BLaER1 (cell line): ENCODE measurements at regions not wholly inside any gene's neighbourhood (a gene's known extent, or its start where the extent isn't known, plus 50 kb on each side); places are given as distances from the start of the nearest gene placed in this dataset.

Source experiments
- H3K27ac ChIP-seq: shearing (Covaris generic); formaldehyde crosslinking; 2 replicates; pipeline ENCODE4 v1.8.1; 2022
- H3K27me3 ChIP-seq: shearing (Covaris generic); formaldehyde crosslinking; 2 replicates; pipeline ENCODE4 v1.8.1; 2022
- H3K36me3 ChIP-seq: shearing (Covaris generic); formaldehyde crosslinking; 2 replicates; pipeline ENCODE4 v1.8.1; 2022
- H3K4me1 ChIP-seq: shearing (Covaris generic); formaldehyde crosslinking; 2 replicates; pipeline ENCODE4 v1.8.1; 2022
- H3K4me2 ChIP-seq: shearing (Covaris generic); formaldehyde crosslinking; 2 replicates; pipeline ENCODE4 v1.8.1; 2022
- H3K4me3 ChIP-seq: shearing (Covaris generic); formaldehyde crosslinking; 2 replicates; pipeline ENCODE4 v1.8.1; 2022
- H3K9ac ChIP-seq: shearing (Covaris generic); formaldehyde crosslinking; 2 replicates; pipeline ENCODE4 v1.8.1; 2022
- H3K9me3 ChIP-seq: shearing (Covaris generic); formaldehyde crosslinking; 2 replicates; pipeline ENCODE4 v1.8.1; 2022
- H4K20me1 ChIP-seq: shearing (Covaris generic); formaldehyde crosslinking; 2 replicates; pipeline ENCODE4 v1.8.1; 2022
- Cebpa-rat ChIP-seq: shearing (Covaris generic); IDR thresholded peaks from 2 replicates; pipeline ENCODE4 v1.8.1; 2022

DNA sequence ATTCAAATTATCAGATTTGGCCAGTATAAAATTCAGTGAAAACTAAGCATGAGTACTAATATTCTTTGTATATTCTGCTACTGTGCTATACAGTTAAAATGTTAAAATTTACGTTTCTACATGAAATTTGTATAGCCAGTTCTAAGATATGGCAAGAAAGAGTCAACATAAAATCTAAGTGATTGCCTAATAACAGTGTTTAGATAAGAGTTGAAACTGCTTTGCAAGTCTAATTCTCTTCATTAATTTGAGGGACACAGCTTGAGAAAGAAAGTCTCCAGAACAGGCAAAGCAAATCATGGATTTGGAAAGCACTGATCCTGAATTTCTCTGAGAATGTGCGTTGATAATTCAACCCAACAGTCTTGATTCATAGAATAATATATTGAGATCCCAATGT is 630.9 kb upstream of the USP24 start:
- TF ChIP-seq Cebpa-rat = no peak
- no peaks in the 10 kb centered on the region for H3K27me3 ChIP-seq
- H3K4me2 ChIP-seq = no peak overlapping the region
- no peaks in the 10 kb centered on the region for H4K20me1 ChIP-seq
- no peak overlapping the region for H3K9ac ChIP-seq
- no peaks in the 10 kb centered on the region for H3K9me3 ChIP-seq
- no peak overlapping the region for H3K27ac ChIP-seq
- H3K36me3 ChIP-seq = no peaks in the 10 kb centered on the region
- no peak overlapping the region for H3K4me3 ChIP-seq
- H3K4me1 ChIP-seq = no peaks in the 10 kb centered on the region

GRCh38 chr1:55844322-55844721 is 629.2 kb upstream of the USP24 start:
- no peak overlapping the region for H3K4me3 ChIP-seq
- H3K27ac ChIP-seq = no peak overlapping the region
- no peaks in the 10 kb centered on the region for H3K4me1 ChIP-seq
- no peak overlapping the region for H3K9ac ChIP-seq
- H3K4me2 ChIP-seq = no peak overlapping the region
- TF ChIP-seq Cebpa-rat = no peak
- H3K36me3 ChIP-seq = no peaks in the 10 kb centered on the region
- no peaks in the 10 kb centered on the region for H4K20me1 ChIP-seq
- H3K9me3 ChIP-seq = no peaks in the 10 kb centered on the region
- no peaks in the 10 kb centered on the region for H3K27me3 ChIP-seq

GRCh38 chr1:55839626-55840025 is 624.5 kb upstream of the USP24 start:
- Histone ChIP-seq H3K27ac (no peak overlapping the region), H3K36me3 (no peaks in the 10 kb centered on the region), H3K9ac (no peak overlapping the region), H3K4me1 (no peaks in the 10 kb centered on the region), H3K9me3 (no peaks in the 10 kb centered on the region), H3K27me3 (no peaks in the 10 kb centered on the region), H3K4me3 (no peak overlapping the region), H3K4me2 (no peak overlapping the region), H4K20me1 (no peaks in the 10 kb centered on the region)
- no peak for TF ChIP-seq Cebpa-rat

DNA sequence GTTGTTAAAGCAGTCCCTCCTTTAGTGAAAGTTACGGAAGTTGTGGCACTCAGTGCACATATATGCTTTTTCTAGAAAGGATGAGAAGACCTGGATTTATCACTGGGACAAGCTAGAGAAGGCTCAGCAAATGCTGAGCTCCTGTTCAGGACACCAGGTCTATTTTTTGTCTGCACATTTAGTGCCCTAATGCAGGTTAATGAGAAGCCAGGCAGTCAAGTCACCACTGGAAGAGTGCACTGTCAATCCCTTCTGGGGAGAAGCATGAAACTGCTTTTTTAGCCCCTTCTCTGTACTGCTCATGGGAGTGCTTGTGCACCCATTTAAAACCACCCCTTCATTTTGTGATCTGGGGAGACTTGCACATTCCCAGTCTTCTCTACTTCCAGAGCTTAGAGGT is 624.1 kb upstream of the USP24 start:
- Histone ChIP-seq H3K9me3 (no peaks in the 10 kb centered on the region), H3K27ac (no peak overlapping the region)
- no peak for TF ChIP-seq Cebpa-rat

DNA sequence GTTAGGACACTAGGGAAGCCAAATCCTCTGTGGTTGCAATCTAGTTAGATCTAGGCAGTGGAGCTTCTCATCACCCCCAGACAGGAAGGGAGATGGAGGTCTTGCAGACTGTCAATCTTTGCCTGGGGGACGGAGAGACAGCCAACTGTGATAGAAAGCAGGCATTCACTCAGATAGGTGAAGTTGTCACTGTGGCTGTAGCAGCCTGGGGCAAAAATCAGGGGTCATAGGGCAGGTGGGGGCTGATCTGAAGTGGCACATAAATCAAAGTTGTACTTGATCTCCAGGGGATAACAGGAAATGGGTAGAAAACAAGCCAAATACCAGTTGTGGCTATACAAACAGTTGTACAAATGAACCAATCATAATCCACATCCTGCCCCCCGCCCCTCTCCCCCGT is 620.9 kb upstream of the USP24 start:
- no peaks in the 10 kb centered on the region for H3K9me3 ChIP-seq
- H3K4me3 ChIP-seq = no peak overlapping the region
- H3K36me3 ChIP-seq = no peaks in the 10 kb centered on the region
- no peak for TF ChIP-seq Cebpa-rat
- H3K27ac ChIP-seq = no peak overlapping the region
- H3K9ac ChIP-seq = no peak overlapping the region
- no peaks in the 10 kb centered on the region for H3K4me1 ChIP-seq
- no peaks in the 10 kb centered on the region for H3K27me3 ChIP-seq
- no peaks in the 10 kb centered on the region for H4K20me1 ChIP-seq
- no peak overlapping the region for H3K4me2 ChIP-seq

More for the DNA sequence above, 624.1 kb upstream of the USP24 start:
- Histone ChIP-seq H3K9ac (no peak overlapping the region), H3K4me1 (no peaks in the 10 kb centered on the region), H3K4me3 (no peak overlapping the region), H3K36me3 (no peaks in the 10 kb centered on the region), H4K20me1 (no peaks in the 10 kb centered on the region), H3K27me3 (no peaks in the 10 kb centered on the region), H3K4me2 (no peak overlapping the region)

- H3K9ac ChIP-seq = no peak overlapping the region
- H3K27me3 ChIP-seq = no peaks in the 10 kb centered on the region
- H3K36me3 ChIP-seq = no peaks in the 10 kb centered on the region
- H3K27ac ChIP-seq = no peak overlapping the region
- H3K4me3 ChIP-seq = no peak overlapping the region
- no peak for TF ChIP-seq Cebpa-rat
- H3K4me2 ChIP-seq = no peak overlapping the region
- H3K9me3 ChIP-seq = no peaks in the 10 kb centered on the region
- no peaks in the 10 kb centered on the region for H4K20me1 ChIP-seq
- H3K4me1 ChIP-seq = no peaks in the 10 kb centered on the region
Measured at GRCh38 chr1:55833529-55834091, 618.4 kb upstream of the USP24 start.

DNA sequence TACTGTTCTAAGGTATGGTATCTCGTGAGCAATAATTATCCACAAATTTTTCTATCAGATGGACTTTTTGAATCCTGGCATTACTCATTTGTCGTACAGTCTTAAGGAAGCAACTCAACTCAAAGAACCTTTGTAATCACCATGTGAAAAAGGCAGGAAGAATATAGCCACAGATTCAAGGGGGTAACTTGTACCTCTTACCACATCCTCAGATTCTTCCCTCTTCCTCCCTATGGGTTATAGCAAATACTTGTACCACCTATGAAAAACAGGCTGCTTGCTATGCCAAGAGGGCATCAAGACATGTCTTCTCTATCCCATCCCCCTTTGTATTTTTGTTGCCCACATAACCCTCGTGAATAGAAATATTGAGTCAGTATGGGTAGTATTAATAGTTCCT is 616.6 kb upstream of the USP24 start:
- Histone ChIP-seq H3K4me1 (no peaks in the 10 kb centered on the region), H3K9me3 (no peaks in the 10 kb centered on the region), H4K20me1 (no peaks in the 10 kb centered on the region), H3K36me3 (no peaks in the 10 kb centered on the region), H3K27ac (no peak overlapping the region), H3K4me2 (no peak overlapping the region), H3K27me3 (no peaks in the 10 kb centered on the region), H3K4me3 (no peak overlapping the region), H3K9ac (no peak overlapping the region)
- TF ChIP-seq Cebpa-rat = no peak

- no peak overlapping the region for H3K27ac ChIP-seq
- H4K20me1 ChIP-seq = no peaks in the 10 kb centered on the region
- H3K9me3 ChIP-seq = no peaks in the 10 kb centered on the region
- no peaks in the 10 kb centered on the region for H3K27me3 ChIP-seq
- no peaks in the 10 kb centered on the region for H3K4me1 ChIP-seq
- no peak overlapping the region for H3K4me3 ChIP-seq
- TF ChIP-seq Cebpa-rat = no peak
- no peak overlapping the region for H3K4me2 ChIP-seq
- no peaks in the 10 kb centered on the region for H3K36me3 ChIP-seq
- no peak overlapping the region for H3K9ac ChIP-seq
Measured at GRCh38 chr1:55828044-55828443, 612.9 kb upstream of the USP24 start.

GRCh38 chr1:55827350-55827749 is 612.2 kb upstream of the USP24 start:
- Histone ChIP-seq H3K27me3 (no peaks in the 10 kb centered on the region), H3K4me1 (no peaks in the 10 kb centered on the region), H4K20me1 (no peaks in the 10 kb centered on the region), H3K36me3 (no peaks in the 10 kb centered on the region), H3K9ac (no peak overlapping the region), H3K27ac (no peak overlapping the region), H3K4me3 (no peak overlapping the region), H3K9me3 (no peaks in the 10 kb centered on the region), H3K4me2 (no peak overlapping the region)
- TF ChIP-seq Cebpa-rat = no peak

DNA sequence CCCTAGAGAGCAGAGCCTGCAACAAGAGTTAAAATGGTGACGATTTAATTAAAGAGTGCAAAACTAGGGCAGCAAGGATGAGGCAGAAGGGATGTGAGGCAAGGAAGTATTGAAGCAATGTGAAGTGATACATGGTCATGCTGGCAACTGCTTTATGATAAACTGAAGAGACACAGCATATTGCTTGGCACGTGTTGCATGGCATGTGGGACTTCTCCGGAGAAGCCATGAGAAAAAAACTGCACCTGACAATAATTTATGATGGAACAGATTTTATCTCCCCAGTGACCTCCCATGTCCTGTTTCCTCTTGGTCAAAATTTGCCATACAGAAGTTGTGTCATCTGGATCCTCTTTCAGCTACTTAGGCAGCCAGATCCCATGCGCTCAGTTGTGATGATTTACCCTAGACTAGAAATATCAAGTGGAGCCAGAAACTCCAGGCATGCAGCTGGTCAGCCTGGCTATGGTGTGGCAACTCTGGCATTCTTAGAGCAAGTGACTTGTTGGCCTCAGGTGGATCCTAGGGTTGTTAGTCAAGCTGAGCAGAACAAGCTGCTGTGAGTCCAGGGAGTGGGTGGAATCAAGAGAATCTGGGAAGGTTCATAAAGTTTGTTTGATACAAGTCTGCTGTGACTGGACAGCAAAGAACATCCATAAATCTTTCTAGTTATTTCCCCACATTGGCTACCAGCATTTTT is 611.4 kb upstream of the USP24 start:
- TF ChIP-seq Cebpa-rat = no peak
- Histone ChIP-seq H3K4me2 (no peak overlapping the region), H3K27ac (no peak overlapping the region)

More for the DNA sequence above, 611.4 kb upstream of the USP24 start:
- Histone ChIP-seq H3K9ac (no peak overlapping the region), H3K4me3 (no peak overlapping the region), H3K36me3 (no peaks in the 10 kb centered on the region), H3K4me1 (no peaks in the 10 kb centered on the region), H3K9me3 (no peaks in the 10 kb centered on the region), H4K20me1 (no peaks in the 10 kb centered on the region), H3K27me3 (no peaks in the 10 kb centered on the region)
